ENCODE measurements at regions not wholly inside any gene's neighbourhood (a gene's known extent, or its start where the extent isn't known, plus 50 kb on each side); places are given as distances from the start of the nearest gene placed in this dataset.

- TF ChIP-seq POLR2AphosphoS5 (IDR thresholded peaks at IDR 0.05; ENCODE audit: borderline replicate concordance, low read depth, low read length) (no peak), EZH2 (IDR thresholded peaks at IDR 0.05) (no peak), FOXP2 (optimal IDR thresholded peaks at IDR 0.05; ENCODE audit: control extremely low read depth, extremely low read length, insufficient read depth) (no peak)
Measured at GRCh38 chr13:55792544-55793193, 1348.0 kb upstream of the PRR20A start.
